IMR-90 (cell line): ENCODE measurements at regions not wholly inside any gene's neighbourhood (a gene's known extent, or its start where the extent isn't known, plus 50 kb on each side); places are given as distances from the start of the nearest gene placed in this dataset.

ENCODE experiments used
- BHLHE40 ChIP-seq: fragments of 150-350 bp; IDR thresholded peaks from 2 replicates; pipeline ENCODE4 v1.6.1; 2016; ENCODE audit warnings: mild to moderate bottlenecking, low read depth, low read length
- CEBPB ChIP-seq: IDR thresholded peaks from 2 replicates; pipeline ENCODE4 v1.6.1; 2012; ENCODE audit warnings: low read depth, low read length, improper control_type of control experiment
- CHD1 ChIP-seq: IDR thresholded peaks from 2 replicates; pipeline ENCODE4 v1.6.1; 2012; ENCODE audit warnings: low read depth, low read length, improper control_type of control experiment
- CTCF ChIP-seq: conservative IDR thresholded peaks from 2 replicates; pipeline ENCODE4 v1.5.1; 2012; ENCODE audit warnings: mild to moderate bottlenecking, low read depth, low read length, improper control_type of control experiment
- ELK1 ChIP-seq: fragments of 150-350 bp; IDR thresholded peaks from 2 replicates; pipeline ENCODE4 v1.6.1; 2016; ENCODE audit warnings: low read depth, mild to moderate bottlenecking, low read length, moderate library complexity, borderline replicate concordance
- MAFK ChIP-seq: IDR thresholded peaks from 2 replicates; pipeline ENCODE4 v1.6.1; 2012; ENCODE audit warnings: low read depth, low read length, improper control_type of control experiment
- MXI1 ChIP-seq: IDR thresholded peaks from 2 replicates; pipeline ENCODE4 v1.6.1; 2012; ENCODE audit warnings: low read depth, mild to moderate bottlenecking, low read length, moderate library complexity, borderline replicate concordance
- NFE2L2 ChIP-seq: fragments of 150-350 bp; IDR thresholded peaks from 2 replicates; pipeline ENCODE4 v1.6.1; 2016; ENCODE audit warnings: low read depth, mild to moderate bottlenecking, low read length
- POLR2A ChIP-seq: IDR thresholded peaks from 2 replicates; pipeline ENCODE4 v1.6.1; 2012; ENCODE audit warnings: mild to moderate bottlenecking, low read depth, low read length
- RAD21 ChIP-seq: IDR thresholded peaks from 2 replicates; pipeline ENCODE4 v1.6.1; 2012; ENCODE audit warnings: low read length, improper control_type of control experiment
- RCOR1 ChIP-seq: IDR thresholded peaks from 2 replicates; pipeline ENCODE4 v1.6.1; 2012; ENCODE audit warnings: mild to moderate bottlenecking, low read length, improper control_type of control experiment; ENCODE audit not compliant: insufficient replicate concordance
- RFX5 ChIP-seq: IDR thresholded peaks from 2 replicates; pipeline ENCODE4 v1.8.0; 2012; ENCODE audit warnings: low read depth, mild to moderate bottlenecking, low read length, moderate library complexity
- SMC3 ChIP-seq: fragments of 150-350 bp; IDR thresholded peaks from 2 replicates; pipeline ENCODE4 v1.6.1; 2016; ENCODE audit warnings: low read depth, mild to moderate bottlenecking, antibody characterized with exemption, low read length, moderate library complexity
- TF ChIP-seq, protein P1 (sequence below): fragments of 150-350 bp; IDR thresholded peaks from 2 replicates; pipeline ENCODE4 v1.6.1; 2017; ENCODE audit warnings: mild to moderate bottlenecking, antibody characterized with exemption, low read length, low read depth

- TF ChIP-seq CTCF (no peak), RAD21 (no peak), MXI1 (no peak), BHLHE40 (no peak), CEBPB (no peak), NFE2L2 (no peak), POLR2A (no peak), RCOR1 (no peak), SMC3 (no peak), CHD1 (no peak), ELK1 (no peak), MAFK (no peak), RFX5 (no peak)
- TF ChIP-seq, protein P1, sequence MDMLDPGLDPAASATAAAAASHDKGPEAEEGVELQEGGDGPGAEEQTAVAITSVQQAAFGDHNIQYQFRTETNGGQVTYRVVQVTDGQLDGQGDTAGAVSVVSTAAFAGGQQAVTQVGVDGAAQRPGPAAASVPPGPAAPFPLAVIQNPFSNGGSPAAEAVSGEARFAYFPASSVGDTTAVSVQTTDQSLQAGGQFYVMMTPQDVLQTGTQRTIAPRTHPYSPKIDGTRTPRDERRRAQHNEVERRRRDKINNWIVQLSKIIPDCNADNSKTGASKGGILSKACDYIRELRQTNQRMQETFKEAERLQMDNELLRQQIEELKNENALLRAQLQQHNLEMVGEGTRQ, result no peak
These were observed 89.0 kb downstream of the CH25H start for GRCh38 chr10:89118091-89118490.
